Nucleus accumbens (tissue), 56 donors: ENCODE measurements at regions not wholly inside any gene's neighbourhood (a gene's known extent, or its start where the extent isn't known, plus 50 kb on each side); places are given as distances from the start of the nearest gene placed in this dataset.

Experiments used
- DNase-seq, 56 donors: peaks; one replicate each; lab custom pipeline; 2025; lab: John Stamatoyannopoulos, UW

- DNase-seq, result no peak
Observed at GRCh38 chr2:228866044-228866443, 405.0 kb downstream of the PID1 start.

GRCh38 chr2:228864131-228864530 is 407.0 kb downstream of the PID1 start:
- no peak for DNase-seq

- no peak for DNase-seq
Observed at GRCh38 chr2:228860601-228861285, 410.3 kb downstream of the PID1 start.

GRCh38 chr2:228853151-228853550 is 417.9 kb downstream of the PID1 start:
- no peak for DNase-seq

GRCh38 chr2:228848638-228849037 is 422.4 kb downstream of the PID1 start:
- no peak for DNase-seq

GRCh38 chr2:228847684-228848083 is 423.4 kb downstream of the PID1 start:
- no peak for DNase-seq

- no peak for DNase-seq
Observed at GRCh38 chr2:228846161-228846560, 424.9 kb downstream of the PID1 start.

GRCh38 chr2:228845162-228845925 is 425.7 kb downstream of the PID1 start:
- DNase-seq, result no peak

- no peak for DNase-seq
Observed at GRCh38 chr2:228841877-228842276, 429.2 kb downstream of the PID1 start.

GRCh38 chr2:228841475-228841874 is 429.6 kb downstream of the PID1 start:
- no peak for DNase-seq

- no peak for DNase-seq
Observed at GRCh38 chr2:228840743-228841114, 430.4 kb downstream of the PID1 start.

- no peak for DNase-seq
Observed at GRCh38 chr2:228840113-228840742, 430.9 kb downstream of the PID1 start.

GRCh38 chr2:228839421-228839876 is 431.6 kb downstream of the PID1 start:
- no peak for DNase-seq

GRCh38 chr2:228838819-228839218 is 432.3 kb downstream of the PID1 start:
- DNase-seq, result no peak

- DNase-seq, result no peak
Observed at GRCh38 chr2:228828397-228828796, 442.7 kb downstream of the PID1 start.

GRCh38 chr2:228827056-228827700 is 443.9 kb downstream of the PID1 start:
- DNase-seq, result no peak

GRCh38 chr2:228819701-228820100 is 451.4 kb downstream of the PID1 start:
- no peak for DNase-seq

GRCh38 chr2:228802181-228803071 is 468.7 kb downstream of the PID1 start:
- no peak for DNase-seq

- DNase-seq, result no peak
Observed at GRCh38 chr2:228801451-228801850, 469.6 kb downstream of the PID1 start.

- no peak for DNase-seq
Observed at GRCh38 chr2:228799208-228799588, 471.9 kb downstream of the PID1 start.
